HUES6 (cell line): ENCODE measurements at regions not wholly inside any gene's neighbourhood (a gene's known extent, or its start where the extent isn't known, plus 50 kb on each side); places are given as distances from the start of the nearest gene placed in this dataset.

Source experiments
- H3K27ac ChIP-seq: 2 replicates; pipeline ENCODE4 v1.7.0; 2013; ENCODE audit warnings: low read depth, mild to moderate bottlenecking, low read length, inconsistent platforms
- H3K27me3 ChIP-seq: 2 replicates; pipeline ENCODE4 v1.6.1; 2013; ENCODE audit warnings: low read length; ENCODE audit not compliant: control insufficient read depth, insufficient read depth
- H3K36me3 ChIP-seq: 2 replicates; pipeline ENCODE4 v1.6.1; 2013; ENCODE audit warnings: low read length; ENCODE audit not compliant: control insufficient read depth, insufficient read depth
- H3K4me1 ChIP-seq: 2 replicates; pipeline ENCODE4 v1.6.1; 2013; ENCODE audit warnings: low read length; ENCODE audit not compliant: control insufficient read depth, insufficient read depth
- H3K4me3 ChIP-seq: 2 replicates; pipeline ENCODE4 v1.5.1; 2013; ENCODE audit warnings: low read depth, low read length
- H3K9ac ChIP-seq: one replicate; pipeline ENCODE4 v1.6.1; 2013; ENCODE audit warnings: mild to moderate bottlenecking, low read length
- H3K9me3 ChIP-seq: 2 replicates; pipeline ENCODE4 v1.6.1; 2013; ENCODE audit warnings: low read depth, low read length; ENCODE audit not compliant: control insufficient read depth, insufficient read depth

GRCh38 chr10:106139915-106140314, 1024.6 kb downstream of the SORCS1 start:
- H3K27me3 ChIP-seq, result no peaks in the 10 kb centered on the region
- H3K4me3 ChIP-seq, result no peak overlapping the region
- H3K9ac ChIP-seq, result no peak overlapping the region
- H3K4me1 ChIP-seq, result no peaks in the 10 kb centered on the region
- no peak overlapping the region for H3K27ac ChIP-seq
- H3K36me3 ChIP-seq, result no peaks in the 10 kb centered on the region
- no peaks in the 10 kb centered on the region for H3K9me3 ChIP-seq

GRCh38 chr10:106136175-106136574, 1028.3 kb downstream of the SORCS1 start:
- Histone ChIP-seq H3K4me3 (no peak overlapping the region), H3K36me3 (no peaks in the 10 kb centered on the region), H3K4me1 (no peaks in the 10 kb centered on the region), H3K27ac (no peak overlapping the region), H3K27me3 (no peaks in the 10 kb centered on the region), H3K9ac (no peak overlapping the region), H3K9me3 (no peaks in the 10 kb centered on the region)

- H3K4me1 ChIP-seq, result no peaks in the 10 kb centered on the region
- no peak overlapping the region for H3K9ac ChIP-seq
- H3K27ac ChIP-seq, result no peak overlapping the region
- no peaks in the 10 kb centered on the region for H3K9me3 ChIP-seq
- H3K4me3 ChIP-seq, result no peak overlapping the region
- no peaks in the 10 kb centered on the region for H3K27me3 ChIP-seq
- no peaks in the 10 kb centered on the region for H3K36me3 ChIP-seq
Observed at GRCh38 chr10:106134326-106135000, 1030.0 kb downstream of the SORCS1 start.

- Histone ChIP-seq H3K27me3 (no peaks in the 10 kb centered on the region), H3K27ac (no peak overlapping the region), H3K36me3 (no peaks in the 10 kb centered on the region), H3K9me3 (no peaks in the 10 kb centered on the region), H3K9ac (no peak overlapping the region), H3K4me3 (no peak overlapping the region), H3K4me1 (no peaks in the 10 kb centered on the region)
Observed at GRCh38 chr10:106133451-106133850, 1031.1 kb downstream of the SORCS1 start.

GRCh38 chr10:106132956-106133355, 1031.5 kb downstream of the SORCS1 start:
- no peak overlapping the region for H3K27ac ChIP-seq

GRCh38 chr10:106114656-106115186, 1049.8 kb downstream of the SORCS1 start:
- Histone ChIP-seq H3K9me3 (peaks cover 10% of the 10 kb centered on the region; the same call in 1 of the 2 replicates), H3K9ac (no peak overlapping the region), H3K27ac (no peak overlapping the region), H3K4me3 (no peak overlapping the region), H3K27me3 (no peaks in the 10 kb centered on the region), H3K4me1 (no peaks in the 10 kb centered on the region), H3K36me3 (no peaks in the 10 kb centered on the region)

More at GRCh38 chr10:106132956-106133355, 1031.5 kb downstream of the SORCS1 start:
- Histone ChIP-seq H3K27me3 (no peaks in the 10 kb centered on the region), H3K4me3 (no peak overlapping the region), H3K36me3 (no peaks in the 10 kb centered on the region), H3K9me3 (no peaks in the 10 kb centered on the region), H3K4me1 (no peaks in the 10 kb centered on the region), H3K9ac (no peak overlapping the region)

- Histone ChIP-seq H3K27ac (no peak overlapping the region), H3K4me3 (no peak overlapping the region), H3K4me1 (no peaks in the 10 kb centered on the region), H3K9me3 (peaks cover 5% of the 10 kb centered on the region; the same call in 1 of the 2 replicates), H3K27me3 (no peaks in the 10 kb centered on the region), H3K9ac (no peak overlapping the region), H3K36me3 (no peaks in the 10 kb centered on the region)
Observed at GRCh38 chr10:106111246-106111645, 1053.3 kb downstream of the SORCS1 start.

- Histone ChIP-seq H3K9ac (no peak overlapping the region), H3K36me3 (no peaks in the 10 kb centered on the region), H3K4me3 (no peak overlapping the region), H3K4me1 (no peaks in the 10 kb centered on the region), H3K27ac (no peak overlapping the region), H3K9me3 (no peaks in the 10 kb centered on the region), H3K27me3 (no peaks in the 10 kb centered on the region)
Observed at GRCh38 chr10:106107706-106108105, 1056.8 kb downstream of the SORCS1 start.

- H3K4me3 ChIP-seq, result no peak overlapping the region
Observed at GRCh38 chr10:106106114-106106513, 1058.4 kb downstream of the SORCS1 start.

GRCh38 chr10:106089855-106090254, 1074.7 kb downstream of the SORCS1 start:
- no peak overlapping the region for H3K9ac ChIP-seq
- no peak overlapping the region for H3K4me3 ChIP-seq
- H3K4me1 ChIP-seq, result no peaks in the 10 kb centered on the region
- no peaks in the 10 kb centered on the region for H3K9me3 ChIP-seq
- H3K27ac ChIP-seq, result no peak overlapping the region
- no peaks in the 10 kb centered on the region for H3K27me3 ChIP-seq
- no peaks in the 10 kb centered on the region for H3K36me3 ChIP-seq

More at GRCh38 chr10:106106114-106106513, 1058.4 kb downstream of the SORCS1 start:
- Histone ChIP-seq H3K27me3 (no peaks in the 10 kb centered on the region), H3K9ac (no peak overlapping the region), H3K9me3 (no peaks in the 10 kb centered on the region), H3K36me3 (no peaks in the 10 kb centered on the region), H3K27ac (no peak overlapping the region), H3K4me1 (no peaks in the 10 kb centered on the region)

- H3K9ac ChIP-seq, result no peak overlapping the region
- H3K4me1 ChIP-seq, result no peaks in the 10 kb centered on the region
- no peaks in the 10 kb centered on the region for H3K9me3 ChIP-seq
- no peaks in the 10 kb centered on the region for H3K36me3 ChIP-seq
- H3K27me3 ChIP-seq, result no peaks in the 10 kb centered on the region
- no peak overlapping the region for H3K4me3 ChIP-seq
- H3K27ac ChIP-seq, result no peak overlapping the region
Observed at GRCh38 chr10:106086391-106086790, 1078.1 kb downstream of the SORCS1 start.
